Naive thymus-derived CD8-positive, alpha-beta T cell (primary cell): ENCODE measurements at regions not wholly inside any gene's neighbourhood (a gene's known extent, or its start where the extent isn't known, plus 50 kb on each side); places are given as distances from the start of the nearest gene placed in this dataset.

ENCODE experiments used
- ATAC-seq, 2 donors: fragments of 150-1000 bp; cut with Tn5 transposase in 1 of 2; sonication (Bioruptor Pico), chemical (Tn5 transposase) in 1 of 2; 1 replicate in 1 of 2; 2 replicates in 1 of 2; pipeline ENCODE4 v1.10.0; 2021; ENCODE audit warnings: mild to moderate bottlenecking in 2 of 2, moderate library complexity in 2 of 2
- POLR2A ChIA-PET: fragments of 350-600 bp; sonication (Branson Sonifier 250); formaldehyde crosslinking; loops from one replicate; lab custom pipeline; 2021; ENCODE audit warnings: antibody characterized with exemption; lab: Charles Lee
- DNase-seq, 10 donors: peaks; one replicate each; pipeline versions ENCODE4 v3.0.0 to v3.0.0-alpha.2; 2020 to 2022
- H3K27ac Mint-ChIP-seq, 10 donors: one replicate each; pipeline ENCODE4 v1.8.0; 2020 to 2022; ENCODE audit warnings: mild to moderate bottlenecking in 10 of 10, mixed read lengths in 10 of 10, moderate library complexity in 4 of 10, inconsistent platforms in 1 of 10
- H3K27me3 Mint-ChIP-seq, 5 donors: one replicate each; pipeline ENCODE4 v1.8.0; 2021 to 2022; ENCODE audit warnings: mixed read lengths in 5 of 5
- H3K36me3 Mint-ChIP-seq, 3 donors: one replicate each; pipeline ENCODE4 v1.8.0; 2020 to 2022; ENCODE audit warnings: mixed read lengths in 3 of 3, mild to moderate bottlenecking in 2 of 3, inconsistent platforms in 1 of 3
- H3K4me1 Mint-ChIP-seq, 4 donors: one replicate each; pipeline ENCODE4 v1.8.0; 2021 to 2022; ENCODE audit warnings: mixed read lengths in 4 of 4
- H3K4me3 Mint-ChIP-seq, 10 donors: one replicate each; pipeline ENCODE4 v1.8.0; 2020 to 2022; ENCODE audit warnings: mild to moderate bottlenecking in 10 of 10, mixed read lengths in 10 of 10, moderate library complexity in 6 of 10, inconsistent platforms in 1 of 10
- H3K9me3 Mint-ChIP-seq, 9 donors: one replicate each; pipeline ENCODE4 v1.8.0; 2020 to 2022; ENCODE audit warnings: mixed read lengths in 9 of 9, mild to moderate bottlenecking in 3 of 9, inconsistent platforms in 1 of 9, moderate library complexity in 1 of 9

DNA sequence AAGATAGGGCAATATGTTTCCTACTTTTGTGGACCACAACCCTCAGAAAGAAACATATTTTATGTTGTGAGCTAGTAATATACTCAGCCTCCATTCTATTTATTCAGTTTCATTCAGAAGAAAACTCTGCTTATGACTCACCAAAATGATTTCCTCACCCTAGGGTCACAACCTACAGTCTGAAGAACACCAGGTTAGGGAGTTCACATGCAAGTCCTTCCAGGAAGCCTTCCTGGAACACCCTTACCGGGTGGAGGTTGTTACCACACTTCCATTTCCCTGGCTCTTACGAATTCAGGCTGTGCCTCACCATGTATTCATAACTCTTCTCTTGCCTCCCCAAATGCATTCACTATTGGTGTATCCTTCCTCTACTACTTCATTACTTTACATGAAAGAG is 228.0 kb upstream of the ADAMTS9 start:
- peaks cover 0 to 22% (median 5%) of the 10 kb centered on the region in 9 donors for H3K9me3 Mint-ChIP-seq
- H3K4me3 Mint-ChIP-seq, result no peak overlapping the region
- ATAC-seq, result no peak
- H3K36me3 Mint-ChIP-seq, result no peaks in the 10 kb centered on the region
- H3K27me3 Mint-ChIP-seq, result peaks cover 0 to 4% (median 0%) of the 10 kb centered on the region in 5 donors
- DNase-seq, result no peak
- H3K27ac Mint-ChIP-seq, result no peak overlapping the region
- POLR2A ChIA-PET, result no interaction called here
- no peaks in the 10 kb centered on the region for H3K4me1 Mint-ChIP-seq

- POLR2A ChIA-PET, result no interaction called here
- Mint-ChIP-seq H3K27me3 (peaks cover 0 to 7% (median 0%) of the 10 kb centered on the region in 5 donors), H3K4me3 (no peak overlapping the region), H3K27ac (no peak overlapping the region), H3K4me1 (no peaks in the 10 kb centered on the region), H3K36me3 (no peaks in the 10 kb centered on the region), H3K9me3 (peaks cover 0 to 22% (median 5%) of the 10 kb centered on the region in 9 donors)
- ATAC-seq (no peak), DNase-seq (no peak)
Measured at GRCh38 chr3:64913515-64913914, 225.7 kb upstream of the ADAMTS9 start.

DNA sequence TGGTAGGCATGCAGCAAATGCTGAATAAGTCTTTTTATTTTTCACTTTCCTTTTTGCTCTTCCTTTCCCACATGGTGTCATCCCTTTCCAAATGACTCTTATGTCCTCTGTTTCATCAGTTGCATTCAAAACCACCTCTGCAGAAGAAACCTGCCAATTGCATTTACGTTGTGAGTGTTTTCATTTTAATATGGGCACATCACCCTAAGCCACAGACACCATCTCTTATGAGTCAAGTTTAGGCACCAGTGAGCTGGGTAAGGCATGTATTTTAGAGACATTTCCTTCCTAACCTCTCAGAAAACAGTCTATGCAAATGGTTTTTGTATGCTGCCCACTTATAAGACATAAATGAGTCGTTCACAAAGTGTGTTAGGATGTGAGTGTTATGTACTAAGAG is 223.3 kb upstream of the ADAMTS9 start:
- H3K9me3 Mint-ChIP-seq, result peaks cover 0 to 22% (median 5%) of the 10 kb centered on the region in 9 donors
- no peak for ATAC-seq
- POLR2A ChIA-PET, result no interaction called here
- H3K4me3 Mint-ChIP-seq, result no peak overlapping the region
- H3K27ac Mint-ChIP-seq, result no peak overlapping the region
- H3K4me1 Mint-ChIP-seq, result no peaks in the 10 kb centered on the region
- H3K36me3 Mint-ChIP-seq, result no peaks in the 10 kb centered on the region
- no peak for DNase-seq
- H3K27me3 Mint-ChIP-seq, result peaks cover 0 to 7% (median 0%) of the 10 kb centered on the region in 5 donors

DNA sequence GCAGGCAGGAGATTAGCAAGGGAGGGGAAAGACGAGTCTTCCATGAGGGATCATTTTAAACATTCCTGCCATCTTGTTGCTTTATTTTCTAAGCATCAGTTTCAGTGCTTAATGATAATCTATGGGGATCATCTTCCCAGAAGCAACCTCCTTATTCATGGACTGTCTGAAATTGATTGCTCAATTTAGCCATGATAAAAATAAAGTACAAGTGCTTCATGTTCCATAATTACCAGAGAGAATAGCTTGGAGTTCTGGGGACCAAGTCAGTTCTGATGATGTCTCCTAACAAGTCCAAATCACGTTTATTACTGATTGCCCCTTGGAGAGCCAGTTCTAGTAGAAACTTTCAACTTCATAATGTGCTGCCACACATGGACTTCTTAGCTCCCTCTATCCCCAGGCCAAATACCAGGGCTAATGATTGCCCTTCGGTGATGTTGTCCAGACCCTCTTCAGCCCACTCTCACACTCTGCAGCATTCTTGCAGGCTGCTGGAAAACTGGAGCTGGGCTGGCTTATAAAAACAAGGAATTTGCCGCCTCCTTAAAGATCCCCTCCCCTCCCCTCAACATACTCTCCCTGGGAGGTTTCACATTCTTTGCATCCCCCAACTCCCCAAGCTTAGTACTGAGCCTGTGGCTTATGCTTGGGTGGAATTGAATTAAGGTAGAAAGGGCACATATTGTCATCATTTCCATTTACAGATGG is 222.1 kb upstream of the ADAMTS9 start:
- H3K36me3 Mint-ChIP-seq, result no peaks in the 10 kb centered on the region
- POLR2A ChIA-PET, result no interaction called here
- DNase-seq (no peak), ATAC-seq (no peak)
- H3K4me1 Mint-ChIP-seq, result no peaks in the 10 kb centered on the region
- H3K4me3 Mint-ChIP-seq, result no peak overlapping the region
- H3K27me3 Mint-ChIP-seq, result peaks cover 0 to 7% (median 0%) of the 10 kb centered on the region in 5 donors
- peaks cover 0 to 25% (median 7%) of the 10 kb centered on the region in 9 donors for H3K9me3 Mint-ChIP-seq
- no peak overlapping the region for H3K27ac Mint-ChIP-seq

DNA sequence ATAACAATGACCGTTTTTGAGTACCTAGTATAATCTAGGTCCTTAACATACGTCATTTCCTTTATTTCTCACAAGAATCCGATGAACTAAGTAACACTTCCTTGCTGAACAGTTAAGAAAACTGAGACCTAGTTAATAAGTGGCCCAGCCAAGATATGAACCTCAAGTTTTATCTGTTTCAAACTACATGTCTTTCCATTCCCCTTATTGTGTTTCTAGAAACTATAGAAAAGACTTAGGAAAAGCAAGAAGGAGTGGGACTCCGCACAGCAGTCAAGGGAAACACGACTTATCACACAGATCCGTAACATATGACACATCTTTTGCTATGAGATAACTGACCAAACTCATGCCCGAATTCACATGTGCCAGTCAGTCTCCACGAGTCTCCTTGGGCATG is 221.2 kb upstream of the ADAMTS9 start:
- POLR2A ChIA-PET, result no interaction called here

DNA sequence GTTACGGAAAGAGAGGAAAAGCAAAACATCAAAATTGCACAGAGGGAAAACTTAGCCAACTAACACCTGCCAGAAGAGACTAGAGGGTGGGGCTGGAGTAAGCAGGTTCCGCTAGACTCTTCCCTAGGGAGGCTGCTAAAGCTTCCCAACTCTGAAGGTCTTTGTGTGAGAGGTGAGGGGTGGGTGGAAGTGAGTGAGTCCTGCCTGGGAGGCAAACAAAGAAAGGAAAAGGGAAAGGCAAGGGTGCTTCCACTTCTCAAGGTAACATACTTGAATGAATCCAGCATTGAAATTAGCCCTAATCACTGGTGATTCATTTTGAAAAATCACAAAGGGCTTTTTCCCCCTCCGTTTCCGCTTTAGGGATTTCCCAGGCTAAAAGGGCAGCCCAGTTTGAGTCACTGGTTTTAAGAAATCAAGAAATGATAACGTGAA is 220.5 kb upstream of the ADAMTS9 start:
- H3K4me3 Mint-ChIP-seq, result no peak overlapping the region
- H3K27me3 Mint-ChIP-seq, result peaks cover 0 to 3% (median 0%) of the 10 kb centered on the region in 5 donors

More for the DNA sequence above, 221.2 kb upstream of the ADAMTS9 start:
- Mint-ChIP-seq H3K9me3 (peaks cover 0 to 21% (median 7%) of the 10 kb centered on the region in 9 donors), H3K36me3 (no peaks in the 10 kb centered on the region), H3K27ac (no peak overlapping the region), H3K4me3 (no peak overlapping the region), H3K4me1 (no peaks in the 10 kb centered on the region), H3K27me3 (peaks cover 0 to 3% (median 0%) of the 10 kb centered on the region in 5 donors)
- ATAC-seq (no peak), DNase-seq (no peak)

GRCh38 chr3:64905906-64906410 is 218.2 kb upstream of the ADAMTS9 start:
- ATAC-seq (no peak), DNase-seq (no peak)
- Mint-ChIP-seq H3K9me3 (peaks cover 0 to 17% (median 3%) of the 10 kb centered on the region in 9 donors), H3K27ac (no peak overlapping the region), H3K4me3 (no peak overlapping the region), H3K27me3 (peaks cover 0 to 3% (median 0%) of the 10 kb centered on the region in 5 donors), H3K4me1 (no peaks in the 10 kb centered on the region), H3K36me3 (no peaks in the 10 kb centered on the region)
- POLR2A ChIA-PET, result no interaction called here

More for the DNA sequence above, 220.5 kb upstream of the ADAMTS9 start:
- no peak for ATAC-seq
- POLR2A ChIA-PET, result interaction anchor here (0.7 kb wide), 1 partner anchor 16 kb away, joined by 3 read pairs; no protein-coding TSS in a partner anchor
- peaks cover 0 to 21% (median 7%) of the 10 kb centered on the region in 9 donors for H3K9me3 Mint-ChIP-seq
- H3K27ac Mint-ChIP-seq, result no peak overlapping the region
- H3K36me3 Mint-ChIP-seq, result no peaks in the 10 kb centered on the region
- H3K4me1 Mint-ChIP-seq, result no peaks in the 10 kb centered on the region
- DNase-seq, result no peak

GRCh38 chr3:64903006-64903405 is 215.2 kb upstream of the ADAMTS9 start:
- H3K27ac Mint-ChIP-seq, result no peak overlapping the region
- no peaks in the 10 kb centered on the region for H3K27me3 Mint-ChIP-seq
- POLR2A ChIA-PET, result no interaction called here
- H3K4me1 Mint-ChIP-seq, result no peaks in the 10 kb centered on the region
- ATAC-seq (no peak), DNase-seq (no peak)
- H3K36me3 Mint-ChIP-seq, result no peaks in the 10 kb centered on the region
- peaks cover 0 to 14% (median 3%) of the 10 kb centered on the region in 9 donors for H3K9me3 Mint-ChIP-seq
- H3K4me3 Mint-ChIP-seq, result no peak overlapping the region

GRCh38 chr3:64901986-64902516 is 214.3 kb upstream of the ADAMTS9 start:
- no peaks in the 10 kb centered on the region for H3K4me1 Mint-ChIP-seq
- H3K27ac Mint-ChIP-seq, result no peak overlapping the region
- no peak overlapping the region for H3K4me3 Mint-ChIP-seq
- peaks cover 0 to 17% (median 3%) of the 10 kb centered on the region in 9 donors for H3K9me3 Mint-ChIP-seq
- no peaks in the 10 kb centered on the region for H3K27me3 Mint-ChIP-seq
- POLR2A ChIA-PET, result no interaction called here
- DNase-seq, result no peak
- ATAC-seq, result no peak
- H3K36me3 Mint-ChIP-seq, result no peaks in the 10 kb centered on the region

DNA sequence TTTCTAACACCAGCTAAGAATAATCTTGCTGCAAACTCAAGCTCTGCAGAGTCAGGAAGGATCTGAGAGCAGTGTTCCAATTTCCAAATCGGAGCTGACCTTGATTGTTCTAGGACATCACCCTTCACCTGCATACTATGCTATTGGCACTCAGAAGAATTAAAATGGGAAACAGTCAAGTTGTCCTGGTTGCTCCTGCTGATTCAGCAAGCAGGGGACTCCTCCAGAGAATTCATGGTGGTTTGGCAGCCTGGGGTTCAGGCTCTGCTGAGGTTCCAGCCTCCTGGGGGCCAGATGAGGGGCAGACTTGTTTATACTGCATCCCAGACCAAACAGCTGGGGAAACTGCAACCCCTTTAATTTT is 213.7 kb upstream of the ADAMTS9 start:
- no peaks in the 10 kb centered on the region for H3K27me3 Mint-ChIP-seq
- H3K9me3 Mint-ChIP-seq, result peaks cover 0 to 21% (median 3%) of the 10 kb centered on the region in 9 donors
- H3K4me1 Mint-ChIP-seq, result no peaks in the 10 kb centered on the region
- no peak overlapping the region for H3K4me3 Mint-ChIP-seq
- no peak overlapping the region for H3K27ac Mint-ChIP-seq
- POLR2A ChIA-PET, result no interaction called here
- no peak for DNase-seq
- ATAC-seq, result no peak
- no peaks in the 10 kb centered on the region for H3K36me3 Mint-ChIP-seq

GRCh38 chr3:64900617-64901521 is 213.1 kb upstream of the ADAMTS9 start:
- POLR2A ChIA-PET, result no interaction called here
- peaks cover 0 to 21% (median 3%) of the 10 kb centered on the region in 9 donors for H3K9me3 Mint-ChIP-seq
- H3K4me1 Mint-ChIP-seq, result no peaks in the 10 kb centered on the region
- no peak for DNase-seq
- no peaks in the 10 kb centered on the region for H3K27me3 Mint-ChIP-seq
- ATAC-seq, result no peak
- H3K27ac Mint-ChIP-seq, result no peak overlapping the region
- H3K4me3 Mint-ChIP-seq, result no peak overlapping the region
- H3K36me3 Mint-ChIP-seq, result no peaks in the 10 kb centered on the region

GRCh38 chr3:64900156-64900555 is 212.4 kb upstream of the ADAMTS9 start:
- no peak overlapping the region for H3K27ac Mint-ChIP-seq
- DNase-seq, result no peak
- no peaks in the 10 kb centered on the region for H3K4me1 Mint-ChIP-seq
- POLR2A ChIA-PET, result no interaction called here
- H3K27me3 Mint-ChIP-seq, result no peaks in the 10 kb centered on the region
- H3K9me3 Mint-ChIP-seq, result peaks cover 0 to 21% (median 3%) of the 10 kb centered on the region in 9 donors
- H3K4me3 Mint-ChIP-seq, result no peak overlapping the region
- ATAC-seq, result no peak
- no peaks in the 10 kb centered on the region for H3K36me3 Mint-ChIP-seq

GRCh38 chr3:64898941-64899340 is 211.1 kb upstream of the ADAMTS9 start:
- Mint-ChIP-seq H3K27me3 (peaks cover 0 to 1% (median 0%) of the 10 kb centered on the region in 5 donors), H3K4me1 (no peaks in the 10 kb centered on the region), H3K36me3 (no peaks in the 10 kb centered on the region), H3K9me3 (peaks cover 0 to 21% (median 2%) of the 10 kb centered on the region in 9 donors), H3K27ac (no peak overlapping the region), H3K4me3 (no peak overlapping the region)
- ATAC-seq (no peak), DNase-seq (no peak)
- POLR2A ChIA-PET, result no interaction called here
